HG03457 (cell line): ENCODE measurements at regions not wholly inside any gene's neighbourhood (a gene's known extent, or its start where the extent isn't known, plus 50 kb on each side); places are given as distances from the start of the nearest gene placed in this dataset.

Source experiments
- ATAC-seq: cut with Tn5 transposase; IDR thresholded peaks from one replicate; pipeline ENCODE4 v1.9.1; 2021; ENCODE audit warnings: moderate number of reproducible peaks; ENCODE audit not compliant: unreplicated experiment

- ATAC-seq: no peak
Measured at GRCh38 chr18:31246460-31246859, 71.5 kb upstream of the DSG1 start.

GRCh38 chr18:31247574-31248199 lies 70.3 kb upstream of the DSG1 start:
- no peak for ATAC-seq

- no peak for ATAC-seq
Measured at GRCh38 chr18:31248783-31249521, 69.0 kb upstream of the DSG1 start.

GRCh38 chr18:31250902-31251301 lies 67.1 kb upstream of the DSG1 start:
- no peak for ATAC-seq

GRCh38 chr18:31252522-31252921 lies 65.4 kb upstream of the DSG1 start:
- ATAC-seq: no peak

GRCh38 chr18:31255953-31256352 lies 62.0 kb upstream of the DSG1 start:
- no peak for ATAC-seq

- no peak for ATAC-seq
Measured at GRCh38 chr18:31258789-31259188, 59.2 kb upstream of the DSG1 start.

- no peak for ATAC-seq
Measured at GRCh38 chr18:31261792-31262582, 56.0 kb upstream of the DSG1 start.

GRCh38 chr18:31267823-31268481 lies 50.0 kb upstream of the DSG1 start:
- peak; percentile 90 for ATAC-seq
